ENCODE measurements at regions not wholly inside any gene's neighbourhood (a gene's known extent, or its start where the extent isn't known, plus 50 kb on each side); places are given as distances from the start of the nearest gene placed in this dataset.
"Not testable (repeated sequence)": the region's sequence is repeated elsewhere in the genome, so short reads cannot be mapped to it uniquely, and the experiment has no call there.

GRCh38 chr6:168841609-168842278, 400.8 kb downstream of the SMOC2 start:
- H3K27ac ChIP-seq (ENCODE audit: low read depth in 2 of 2, low read length in 2 of 2), result no peak overlapping the region
- H3K27me3 ChIP-seq (ENCODE audit: control insufficient read depth, insufficient read depth, low read length), result no peaks in the 10 kb centered on the region
- no peak for TF ChIP-seq CTCF (IDR thresholded peaks at IDR 0.05; ENCODE audit: borderline replicate concordance, extremely low read depth, insufficient read depth)
- FAIRE-seq (no peak), DNase-seq (no peak)
- no peaks in the 10 kb centered on the region for H3K4me1 ChIP-seq (ENCODE audit: control insufficient read depth in 2 of 3, insufficient read depth in 2 of 3, low read depth in 1 of 3, low read length in 3 of 3)
- H3K4me3 ChIP-seq (ENCODE audit: low read length in 3 of 3), result no peak overlapping the region
- no peak overlapping the region for H3K9ac ChIP-seq (ENCODE audit: low read length in 3 of 3)
- no peaks in the 10 kb centered on the region for H3K36me3 ChIP-seq (ENCODE audit: control insufficient read depth in 2 of 3, insufficient read depth in 3 of 3, low read length in 3 of 3)
- intact Hi-C loops (cut with DNase I), result no loop called here
- H3K9me3 ChIP-seq (ENCODE audit: control insufficient read depth in 2 of 3, insufficient read depth in 1 of 3, low read length in 3 of 3), result no peaks in the 10 kb centered on the region

DNA sequence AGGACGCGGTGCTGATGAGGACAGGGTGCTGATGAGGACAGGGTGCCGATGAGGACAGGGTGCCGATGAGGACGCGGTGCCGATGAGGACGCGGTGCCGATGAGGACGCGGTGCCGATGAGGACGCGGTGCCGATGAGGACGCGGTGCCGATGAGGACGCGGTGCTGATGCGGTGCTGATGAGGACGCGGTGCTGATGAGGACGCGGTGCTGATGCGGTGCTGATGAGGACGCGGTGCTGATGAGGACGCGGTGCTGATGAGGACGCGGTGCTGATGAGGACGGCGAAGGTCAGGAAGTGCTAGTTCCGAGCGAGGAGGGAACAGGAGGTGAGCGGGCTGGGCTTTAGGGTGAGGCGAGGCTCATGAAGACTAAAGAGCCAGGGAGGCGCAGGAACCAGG, 399.9 kb downstream of the SMOC2 start:
- H3K4me1 ChIP-seq (ENCODE audit: control insufficient read depth in 2 of 3, insufficient read depth in 2 of 3, low read depth in 1 of 3, low read length in 3 of 3); DNase-seq; intact Hi-C loops (cut with DNase I); H3K27me3 ChIP-seq (ENCODE audit: control insufficient read depth, insufficient read depth, low read length); H3K4me3 ChIP-seq (ENCODE audit: low read length in 3 of 3); H3K36me3 ChIP-seq (ENCODE audit: control insufficient read depth in 2 of 3, insufficient read depth in 3 of 3, low read length in 3 of 3); H3K9me3 ChIP-seq (ENCODE audit: control insufficient read depth in 2 of 3, insufficient read depth in 1 of 3, low read length in 3 of 3); H3K27ac ChIP-seq (ENCODE audit: low read depth in 2 of 2, low read length in 2 of 2); FAIRE-seq; H3K9ac ChIP-seq (ENCODE audit: low read length in 3 of 3): not testable (repeated sequence)

- not testable (repeated sequence) for FAIRE-seq
These were observed 399.3 kb downstream of the SMOC2 start for GRCh38 chr6:168840299-168840698.

DNA sequence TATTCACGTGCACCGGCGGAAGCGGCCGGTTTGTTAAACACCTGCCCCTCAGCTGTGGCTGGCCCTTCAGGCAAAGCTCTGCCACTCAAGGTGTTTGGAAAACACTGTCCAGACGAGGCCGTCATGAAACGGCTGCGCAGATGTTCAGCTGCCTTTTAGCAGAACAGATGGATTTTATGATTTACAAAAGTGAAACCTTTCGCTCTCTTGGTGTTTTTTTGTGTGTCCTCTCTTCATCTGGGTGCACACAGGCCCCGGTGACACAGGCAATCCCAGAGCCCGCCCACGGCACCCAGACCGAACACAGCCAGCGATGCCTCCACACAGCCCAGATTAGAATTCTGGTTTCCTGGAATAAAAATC, 397.0 kb downstream of the SMOC2 start:
- H3K27me3 ChIP-seq (ENCODE audit: control insufficient read depth, insufficient read depth, low read length), result no peaks in the 10 kb centered on the region
- intact Hi-C loops (cut with DNase I), result no loop called here
- no peaks in the 10 kb centered on the region for H3K9me3 ChIP-seq (ENCODE audit: control insufficient read depth in 2 of 3, insufficient read depth in 1 of 3, low read length in 3 of 3)
- H3K4me1 ChIP-seq (ENCODE audit: control insufficient read depth in 2 of 3, insufficient read depth in 2 of 3, low read depth in 1 of 3, low read length in 3 of 3), result no peaks in the 10 kb centered on the region
- no peak for TF ChIP-seq CTCF (IDR thresholded peaks at IDR 0.05; ENCODE audit: borderline replicate concordance, extremely low read depth, insufficient read depth)
- no peak overlapping the region for H3K4me3 ChIP-seq (ENCODE audit: low read length in 3 of 3)
- no peak overlapping the region for H3K9ac ChIP-seq (ENCODE audit: low read length in 3 of 3)
- H3K36me3 ChIP-seq (ENCODE audit: control insufficient read depth in 2 of 3, insufficient read depth in 3 of 3, low read length in 3 of 3), result no peaks in the 10 kb centered on the region
- peak in 1 of 5 donors; percentile 28 for DNase-seq
- no peak for FAIRE-seq
- H3K27ac ChIP-seq (ENCODE audit: low read depth in 2 of 2, low read length in 2 of 2), result no peak overlapping the region

More at GRCh38 chr6:168840299-168840698, 399.3 kb downstream of the SMOC2 start:
- H3K36me3 ChIP-seq (ENCODE audit: control insufficient read depth in 2 of 3, insufficient read depth in 3 of 3, low read length in 3 of 3); H3K9me3 ChIP-seq (ENCODE audit: control insufficient read depth in 2 of 3, insufficient read depth in 1 of 3, low read length in 3 of 3); H3K27me3 ChIP-seq (ENCODE audit: control insufficient read depth, insufficient read depth, low read length); H3K27ac ChIP-seq (ENCODE audit: low read depth in 2 of 2, low read length in 2 of 2); intact Hi-C loops (cut with DNase I); H3K9ac ChIP-seq (ENCODE audit: low read length in 3 of 3); H3K4me3 ChIP-seq (ENCODE audit: low read length in 3 of 3); DNase-seq; H3K4me1 ChIP-seq (ENCODE audit: control insufficient read depth in 2 of 3, insufficient read depth in 2 of 3, low read depth in 1 of 3, low read length in 3 of 3): not testable (repeated sequence)
